ENCODE measurements at regions not wholly inside any gene's neighbourhood (a gene's known extent, or its start where the extent isn't known, plus 50 kb on each side); places are given as distances from the start of the nearest gene placed in this dataset.
"Not testable (repeated sequence)": the region's sequence is repeated elsewhere in the genome, so short reads cannot be mapped to it uniquely, and the experiment has no call there.

DNA sequence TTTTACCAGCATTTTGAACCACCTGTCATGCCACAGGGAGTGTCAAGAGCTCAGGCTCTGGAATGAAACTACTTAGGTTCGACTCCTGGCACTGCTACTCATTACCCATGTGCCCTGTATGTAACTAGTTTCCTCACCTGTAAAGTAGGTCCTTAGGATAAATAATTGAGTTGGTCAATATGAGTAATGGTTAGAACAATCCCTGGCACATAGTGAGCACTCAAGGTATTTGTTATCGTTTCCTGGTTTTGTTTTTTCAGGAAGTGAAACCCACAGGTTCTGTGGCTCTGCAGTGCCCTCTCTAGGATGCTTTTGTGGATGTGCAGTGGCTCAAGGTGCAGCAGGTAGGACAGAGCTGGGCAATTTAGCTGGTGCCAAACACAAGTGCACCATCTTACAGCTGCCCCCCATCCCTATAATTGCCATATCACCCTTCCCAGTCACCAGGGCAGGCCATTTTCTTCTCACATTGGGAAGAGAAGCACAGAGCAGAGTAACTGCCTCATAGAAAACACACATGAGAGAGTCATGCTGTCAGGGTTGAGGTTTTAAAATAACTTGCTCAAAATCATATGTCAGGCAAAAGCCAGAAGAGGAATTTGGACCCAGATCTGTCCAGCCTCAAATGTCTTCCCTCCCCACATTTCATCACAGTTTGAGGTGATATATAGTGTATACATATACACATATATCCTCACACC, 297.5 kb downstream of the RPAP3 start:
- peak; percentile 12 for DNase-seq

DNA sequence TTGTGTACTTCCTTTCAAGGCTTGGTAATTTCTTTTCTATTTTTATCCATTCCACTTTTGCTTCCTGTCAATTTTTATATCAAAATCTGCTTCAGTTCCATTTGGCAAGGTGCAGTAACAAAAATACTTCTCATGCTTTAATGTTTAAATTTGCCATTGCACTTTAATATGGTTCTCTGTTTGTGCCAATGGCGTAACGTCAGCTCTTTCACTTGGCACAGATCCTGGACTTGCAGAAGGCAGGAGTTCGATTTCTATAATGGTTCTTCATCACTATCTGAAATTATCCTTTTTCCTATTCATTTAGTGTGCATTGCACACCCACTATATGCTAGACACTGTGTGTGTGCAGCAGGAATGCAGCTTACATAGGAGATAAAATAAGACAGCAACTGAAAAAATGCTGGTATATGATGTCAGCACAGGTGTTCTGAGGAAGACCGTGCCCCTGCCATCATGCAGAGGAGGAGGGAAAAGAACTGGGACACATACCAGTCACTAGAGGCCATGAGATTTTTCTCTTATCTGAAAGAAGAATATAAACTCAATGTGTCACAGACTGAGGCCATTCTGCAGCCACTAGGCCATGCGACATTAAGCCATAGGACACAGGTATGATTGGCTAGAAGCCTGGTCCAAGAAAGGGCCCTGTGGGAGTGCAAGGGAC, 298.2 kb downstream of the RPAP3 start:
- no peak for DNase-seq

DNA sequence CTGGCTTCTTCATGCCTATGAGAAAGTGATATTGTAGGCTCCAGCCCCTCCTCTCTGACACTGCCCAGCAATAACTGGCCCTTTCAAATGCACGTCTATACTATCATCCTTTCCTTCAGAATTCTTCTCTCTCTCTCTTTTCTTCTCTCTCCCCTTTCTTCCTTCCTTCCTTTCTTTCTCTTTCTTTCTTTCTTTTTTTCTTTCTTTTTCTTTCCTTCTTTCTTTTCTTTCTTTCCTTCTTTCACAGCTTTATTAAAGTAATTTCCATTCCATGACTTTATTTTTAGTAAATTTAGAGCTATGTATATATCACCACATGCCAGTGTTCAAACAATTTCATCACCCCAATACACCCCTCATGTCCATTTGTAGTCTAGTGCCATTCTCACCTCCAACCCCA, 302.1 kb downstream of the RPAP3 start:
- DNase-seq, result no peak

DNA sequence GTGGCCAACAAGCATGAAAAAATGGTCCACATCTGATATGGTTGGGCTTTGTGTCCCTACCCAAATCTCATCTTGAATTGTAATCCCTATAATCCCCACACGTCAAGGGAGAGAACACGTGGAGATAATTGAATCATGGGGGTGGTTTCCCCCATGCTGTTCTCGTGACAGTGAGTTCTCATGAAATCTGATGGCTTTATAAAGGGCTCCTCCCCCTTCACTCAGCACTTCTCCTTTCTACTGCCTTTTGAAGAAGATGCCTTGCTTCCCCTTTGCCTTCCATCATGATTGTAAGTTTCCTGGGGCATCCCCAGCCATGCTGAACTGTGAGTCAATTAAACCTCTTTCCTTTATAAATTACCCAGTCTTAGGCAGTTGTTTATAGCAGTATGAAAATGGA, 304.6 kb downstream of the RPAP3 start:
- not testable (repeated sequence) for DNase-seq

DNA sequence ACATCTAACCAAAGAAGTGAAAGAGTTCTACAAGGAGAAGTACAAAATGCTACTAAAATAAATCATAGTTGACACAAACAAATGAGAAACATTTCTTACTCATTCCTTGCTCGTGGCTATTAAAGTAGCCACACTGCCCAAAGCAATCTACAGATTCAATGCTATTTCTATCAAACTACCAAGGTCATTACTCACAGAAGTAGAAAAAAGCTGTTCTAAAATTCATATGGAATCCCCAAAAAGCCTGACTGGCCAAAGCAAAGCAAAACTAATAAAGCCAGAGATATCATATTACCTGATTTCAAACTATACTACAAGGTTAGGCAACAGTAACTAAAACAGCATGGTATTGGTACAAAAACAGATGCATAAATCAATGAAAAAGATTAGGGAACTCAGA, 305.6 kb downstream of the RPAP3 start:
- no peak for DNase-seq

DNA sequence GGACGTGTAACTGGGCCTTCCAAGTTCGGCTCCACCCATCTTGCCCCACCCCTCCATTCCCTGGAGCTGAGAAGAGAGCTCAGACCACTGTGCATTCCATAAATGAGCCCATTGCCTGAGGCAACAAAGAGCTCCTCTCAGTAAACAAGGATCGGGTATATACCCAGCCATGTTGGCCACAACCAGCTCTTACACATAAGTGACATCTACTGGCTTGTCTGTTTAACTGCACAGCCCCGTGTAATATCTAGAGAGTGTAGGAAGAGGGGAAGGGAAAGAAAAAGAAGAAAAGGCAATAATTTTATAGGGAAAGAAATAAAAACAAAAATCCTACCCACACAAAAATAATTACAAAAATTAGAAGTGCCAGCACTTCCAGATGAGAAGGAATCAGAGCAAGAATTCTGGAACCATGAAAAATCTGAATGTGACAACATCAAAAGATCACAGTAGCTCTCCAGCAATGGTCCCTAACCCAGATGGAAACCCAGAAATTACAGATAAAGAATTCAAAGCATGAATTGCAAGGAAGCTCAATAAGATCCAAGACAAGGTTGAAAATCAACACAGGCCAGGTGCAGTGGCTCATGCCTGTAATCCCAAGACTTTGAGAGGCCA, 308.1 kb downstream of the RPAP3 start:
- no peak for DNase-seq

DNA sequence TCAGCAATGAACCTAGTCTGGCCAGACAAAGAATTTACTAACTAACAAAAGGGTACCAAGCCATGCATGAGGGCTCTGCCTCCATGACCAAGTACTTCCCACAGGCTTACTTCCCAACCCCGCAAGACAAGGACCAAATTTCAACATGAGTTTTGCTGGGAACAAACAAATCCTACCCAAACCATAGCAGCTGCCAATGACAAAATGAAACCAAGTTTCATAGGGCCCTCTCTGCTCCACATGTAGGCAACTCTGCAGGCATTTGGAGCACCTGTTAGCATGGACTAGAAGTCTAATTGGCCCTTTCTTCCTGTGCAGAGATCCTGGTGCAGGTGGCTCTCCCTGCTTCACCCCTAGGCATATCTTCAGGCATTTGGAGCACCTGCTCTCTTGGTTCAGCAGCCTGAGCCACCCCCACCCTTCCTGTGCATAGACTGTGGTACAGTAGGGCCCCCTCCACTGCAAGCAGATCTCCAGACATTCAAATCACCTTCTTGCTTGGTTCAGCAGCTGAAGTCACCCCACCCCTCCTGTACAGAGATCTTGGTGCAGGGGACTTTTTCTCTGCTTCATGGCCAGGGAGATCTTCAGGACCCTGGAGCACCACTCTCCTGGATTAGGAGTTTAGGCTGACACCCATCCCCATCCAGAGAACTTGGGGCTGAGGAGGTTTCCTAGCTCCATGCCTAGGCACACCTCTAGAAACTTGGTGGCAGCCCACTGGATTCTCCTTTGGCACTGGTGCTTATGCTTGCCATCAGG, 308.7 kb downstream of the RPAP3 start:
- no peak for DNase-seq

DNA sequence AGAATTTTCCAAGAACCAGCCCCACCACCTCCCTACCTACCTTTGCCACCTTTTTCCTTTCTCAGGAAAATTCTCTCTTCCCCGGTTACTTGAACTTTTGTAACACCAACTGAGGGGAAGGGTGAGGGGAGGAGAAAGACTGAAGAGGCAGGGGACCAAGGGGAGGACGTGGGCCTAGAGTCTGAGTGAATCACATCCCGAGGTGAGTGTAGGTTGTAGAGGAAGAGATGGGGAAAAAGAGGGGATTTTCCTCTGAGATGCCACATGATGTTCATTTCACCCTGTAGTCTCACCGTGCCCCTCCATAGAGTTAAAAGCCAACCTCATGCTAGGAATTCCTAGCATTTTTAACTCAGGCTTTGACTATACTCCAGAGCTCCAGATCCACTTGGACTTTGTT, 311.8 kb downstream of the RPAP3 start:
- no peak for DNase-seq

DNA sequence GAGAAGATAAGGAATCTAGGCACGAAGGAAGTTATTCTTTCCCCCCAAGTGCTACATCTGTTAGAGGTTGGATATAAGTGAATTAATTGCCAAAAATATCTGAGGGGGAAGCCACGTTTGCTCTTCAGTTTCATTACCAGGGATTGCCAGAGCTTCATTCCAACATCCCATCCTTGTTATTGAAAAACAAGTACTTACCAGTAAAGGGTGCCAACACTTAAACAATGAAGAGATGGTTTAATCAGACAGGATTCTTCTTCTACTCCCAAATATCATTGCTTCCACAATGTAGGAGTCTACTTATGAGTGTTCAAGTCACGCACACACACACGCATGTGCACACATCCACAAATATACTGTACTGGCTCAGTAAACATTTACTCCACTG, 312.4 kb downstream of the RPAP3 start:
- no peak for DNase-seq

DNA sequence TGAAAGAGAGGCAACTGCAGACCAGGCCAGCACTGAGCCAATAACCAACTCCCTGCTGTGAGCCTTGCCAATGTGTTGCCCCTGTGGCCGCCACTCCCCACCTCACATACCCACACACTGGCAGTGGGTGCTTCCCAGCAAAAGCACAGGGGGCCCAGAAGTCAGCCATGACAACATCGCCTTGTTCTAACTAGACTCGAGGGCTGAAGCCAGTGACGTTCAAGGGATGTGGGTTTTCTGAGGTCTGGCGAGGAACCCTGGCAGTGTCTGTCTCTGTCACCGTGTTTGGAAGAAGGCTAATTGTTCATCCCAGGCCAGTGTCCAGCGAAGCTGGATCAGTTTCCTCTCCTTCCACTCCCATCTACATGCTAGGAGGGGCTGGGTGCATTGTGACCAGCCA, 311.8 kb upstream of the AMIGO2 start:
- no peak for DNase-seq

DNA sequence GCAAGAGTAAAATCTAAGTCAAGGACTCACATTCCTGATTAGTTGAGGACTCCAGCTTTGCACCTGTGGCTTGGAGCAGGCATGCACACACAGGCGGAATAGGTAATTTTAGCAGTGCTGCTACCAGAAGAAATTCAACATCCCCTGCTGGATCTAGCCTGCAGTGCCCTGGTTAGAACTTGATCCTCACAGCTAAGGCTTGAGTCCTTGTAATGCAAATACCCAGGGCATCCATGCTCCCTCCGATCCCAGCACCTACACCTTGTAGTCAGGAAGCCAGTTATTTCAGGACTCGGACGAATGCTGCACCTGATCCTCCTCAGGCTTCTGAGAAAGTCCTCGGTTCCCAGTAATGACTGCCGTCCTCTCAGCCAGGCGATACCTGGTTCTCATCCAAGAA, 309.0 kb upstream of the AMIGO2 start:
- no peak for DNase-seq

DNA sequence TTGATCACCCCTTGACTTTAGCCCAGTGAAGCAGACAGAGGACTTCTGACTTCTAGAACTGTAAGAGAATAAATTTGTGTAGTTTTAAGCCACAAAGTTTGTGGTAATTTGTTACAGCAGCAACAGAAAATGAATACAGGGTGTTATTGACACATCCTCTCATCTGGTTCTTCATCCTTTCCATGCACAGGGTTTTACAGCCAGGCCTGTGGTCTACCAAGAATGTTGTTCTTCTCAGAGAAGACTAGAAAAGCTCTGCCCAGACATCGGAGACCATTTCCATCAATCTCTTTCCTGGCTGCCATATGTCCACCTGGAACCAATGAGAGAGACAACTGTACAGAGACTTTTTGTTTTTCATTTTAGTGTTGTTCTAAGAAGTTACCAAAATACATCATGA, 308.2 kb upstream of the AMIGO2 start:
- DNase-seq, result no peak

DNA sequence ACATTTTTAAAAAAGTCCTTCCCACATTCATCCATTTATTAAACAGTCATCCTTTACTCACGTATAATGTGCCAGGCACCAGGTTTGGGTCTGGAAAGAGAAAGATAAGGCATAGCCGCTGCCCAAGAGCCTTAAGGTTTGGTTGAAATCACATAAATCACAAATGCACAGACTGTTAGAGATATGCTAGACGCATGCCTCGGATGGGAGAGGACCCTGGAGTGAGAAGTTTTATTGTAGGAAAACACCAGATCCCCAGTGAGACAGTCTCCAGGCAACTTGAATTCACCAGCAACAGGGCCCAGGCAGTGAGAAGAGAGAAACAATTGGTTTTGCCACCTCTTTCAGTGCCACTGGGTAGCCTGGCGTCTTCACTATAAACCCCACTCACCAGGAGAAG, 305.9 kb upstream of the AMIGO2 start:
- no peak for DNase-seq

DNA sequence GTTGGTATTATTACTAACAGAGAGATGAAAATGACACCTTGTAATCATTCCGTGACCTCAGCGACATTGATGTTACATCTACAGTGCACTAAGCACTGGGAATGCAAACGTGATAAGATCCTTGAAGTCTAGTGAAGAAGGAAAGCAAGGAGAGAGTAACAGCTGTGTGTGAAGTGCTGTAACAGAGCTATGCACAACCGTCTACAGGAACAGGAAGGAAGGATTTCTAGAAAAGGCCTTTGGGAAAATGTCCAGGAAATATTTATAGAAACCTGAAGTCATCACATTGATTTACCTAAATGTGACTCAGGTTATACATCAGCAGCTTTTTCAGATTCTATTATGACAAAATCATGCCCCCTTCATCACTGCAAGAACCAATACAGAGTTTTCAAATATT, 304.2 kb upstream of the AMIGO2 start:
- no peak for DNase-seq

DNA sequence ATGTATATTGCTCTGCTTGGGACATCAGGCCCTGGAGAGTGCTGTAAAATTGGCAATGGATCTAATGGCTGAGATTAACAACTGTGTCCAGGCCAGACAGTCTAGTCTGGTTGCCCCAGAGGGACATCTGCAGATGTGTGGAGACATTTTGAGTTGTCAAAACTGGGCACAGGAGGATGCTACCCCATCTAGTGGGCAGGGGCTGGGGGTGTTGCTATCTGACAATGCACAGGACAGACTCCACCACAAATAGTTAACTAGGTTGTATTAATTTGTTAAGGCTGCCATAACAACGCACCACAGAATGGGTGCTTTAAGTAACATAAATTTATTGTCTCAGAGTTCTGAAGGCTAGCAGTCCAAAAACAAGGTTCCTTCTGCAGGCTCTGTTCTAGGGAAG, 302.5 kb upstream of the AMIGO2 start:
- DNase-seq, result no peak

DNA sequence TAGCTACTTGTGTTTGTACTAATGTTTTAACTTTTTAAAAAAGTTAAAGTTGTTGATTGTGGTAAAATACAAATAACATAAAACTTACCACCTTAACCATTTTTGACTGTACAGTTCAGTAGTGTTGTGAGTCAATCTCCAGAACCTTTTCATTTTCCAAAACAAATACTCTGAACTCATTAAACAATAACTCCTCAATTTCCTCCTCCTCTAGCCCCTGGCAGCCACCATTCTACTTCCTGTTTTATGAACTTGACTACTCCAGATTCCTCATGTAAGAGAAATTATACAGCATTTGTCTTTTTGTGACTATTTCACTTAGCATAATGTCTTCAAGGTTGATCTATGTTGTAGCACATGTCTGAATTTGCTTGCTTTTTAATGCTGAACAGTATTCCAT, 299.1 kb upstream of the AMIGO2 start:
- DNase-seq, result no peak

DNA sequence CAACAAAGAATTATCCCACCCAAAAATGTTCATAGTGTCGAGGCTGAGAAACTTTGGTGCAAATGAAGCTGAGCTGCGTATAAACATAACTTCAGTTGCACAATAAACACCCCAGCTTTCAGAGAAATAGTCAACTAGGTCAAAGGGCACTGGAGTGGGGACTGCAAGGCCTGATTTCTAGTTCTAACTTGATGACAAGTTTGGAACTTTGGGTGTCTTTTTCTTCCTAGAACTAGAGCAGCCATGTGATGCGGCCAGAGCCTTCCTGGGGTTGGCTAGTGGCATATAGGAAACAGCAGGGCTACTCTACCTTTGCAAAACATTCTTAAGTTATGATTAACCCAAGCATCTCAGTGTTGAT, 298.4 kb upstream of the AMIGO2 start:
- no peak for DNase-seq

DNA sequence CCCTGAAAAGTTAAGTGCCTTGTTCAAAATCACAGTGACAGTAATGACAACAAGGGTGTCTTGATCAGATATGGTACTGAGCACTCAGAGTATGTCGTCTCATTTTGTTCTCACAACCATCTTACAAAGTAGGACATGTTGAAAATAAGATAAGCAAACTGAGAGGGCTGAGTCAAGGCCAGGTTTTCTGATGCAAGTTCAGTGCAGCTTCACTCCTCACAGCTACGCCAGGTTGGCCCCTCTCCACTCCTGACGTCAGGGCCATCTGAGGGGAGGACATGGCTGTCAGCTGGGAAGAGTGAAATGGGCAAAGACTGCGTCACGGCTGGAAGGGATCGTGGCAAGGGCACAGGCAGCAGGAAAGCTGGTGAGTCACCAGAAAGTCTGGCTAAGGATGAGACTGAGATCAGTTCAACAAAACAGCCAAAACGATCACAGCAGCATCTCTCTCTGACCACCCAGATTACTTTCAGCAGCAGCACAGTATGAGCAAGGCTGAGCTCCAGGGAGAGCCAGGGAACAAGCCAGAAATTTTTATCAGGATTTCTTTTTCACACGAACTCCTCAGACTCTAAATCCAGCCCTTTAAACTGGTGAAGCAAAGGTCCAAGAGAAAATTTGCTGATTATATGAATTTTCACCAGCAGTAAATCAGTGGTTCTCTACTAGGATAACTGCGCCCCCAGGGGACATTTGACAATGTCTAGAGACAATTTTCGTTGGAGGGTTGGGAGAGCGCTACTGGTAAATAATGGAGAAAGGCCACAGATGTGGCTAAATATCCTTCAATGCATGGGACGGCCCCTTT, 297.9 kb upstream of the AMIGO2 start:
- no peak for DNase-seq

DNA sequence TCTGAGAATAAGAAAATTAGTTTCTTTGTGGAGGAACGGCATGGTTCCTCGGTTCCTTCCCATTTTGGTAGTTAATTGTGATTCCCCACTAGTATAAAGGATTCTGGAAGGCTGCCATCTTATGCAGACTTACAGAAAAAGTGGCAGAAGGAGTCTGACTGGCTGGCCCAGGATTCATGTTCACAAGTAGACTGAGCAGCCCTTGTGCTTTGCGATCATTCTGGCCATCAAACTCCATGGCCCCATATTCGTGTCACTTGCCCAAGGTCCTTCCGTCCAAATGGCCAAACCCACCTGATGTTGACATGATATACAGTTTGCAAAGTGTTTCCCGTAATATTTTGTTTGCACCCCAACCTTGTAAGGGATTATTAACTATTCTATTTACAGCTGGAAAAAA, 297.2 kb upstream of the AMIGO2 start:
- no peak for DNase-seq

DNA sequence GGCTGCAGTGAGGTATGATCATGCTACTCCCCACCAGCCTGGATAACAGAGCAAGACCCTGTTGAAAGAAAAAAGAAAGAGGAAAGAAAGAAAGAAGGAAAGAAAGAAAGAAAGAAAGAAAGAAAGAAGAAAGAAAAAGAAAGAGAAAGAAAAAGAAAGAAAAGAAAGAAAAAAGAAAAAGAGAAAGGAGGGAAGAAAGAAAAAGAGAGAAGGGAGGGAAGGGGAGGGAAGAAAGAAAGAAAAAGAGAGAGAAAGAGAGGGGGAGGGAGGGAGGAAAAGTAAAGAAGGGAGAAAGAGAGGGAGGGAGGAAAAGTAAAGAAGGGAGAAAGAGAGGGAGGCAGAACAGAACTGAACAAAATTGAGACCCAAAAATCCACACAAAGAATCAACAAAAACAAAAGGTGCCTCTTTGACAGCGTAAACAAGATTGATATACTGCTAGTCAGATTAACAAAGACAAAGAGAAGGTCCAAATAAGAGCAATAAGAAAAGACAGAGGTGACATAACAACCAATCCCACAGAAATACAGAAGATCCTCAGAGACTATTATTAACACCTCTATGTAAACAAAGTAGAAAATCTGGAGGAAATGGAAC, 293.9 kb upstream of the AMIGO2 start:
- no peak for DNase-seq

DNA sequence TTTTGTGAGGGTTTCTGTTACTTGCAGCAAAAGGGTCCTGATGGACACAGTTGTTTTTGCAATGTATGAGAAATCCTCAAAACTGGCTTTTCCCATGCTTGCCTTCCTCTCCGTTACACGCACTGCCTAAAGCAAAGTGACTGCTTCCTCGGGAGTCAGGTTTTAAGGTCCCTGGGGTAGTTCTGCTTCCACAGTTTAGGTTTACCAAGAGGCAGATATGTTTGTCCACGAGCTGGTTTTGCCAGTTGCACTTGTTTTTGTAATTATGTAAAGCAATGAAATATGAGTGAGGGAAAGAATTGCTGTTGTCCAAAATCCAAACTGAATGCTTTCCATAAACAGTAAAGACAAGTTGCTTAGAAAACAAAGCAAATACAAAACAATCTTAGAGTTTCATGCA, 290.7 kb upstream of the AMIGO2 start:
- no peak for DNase-seq

DNA sequence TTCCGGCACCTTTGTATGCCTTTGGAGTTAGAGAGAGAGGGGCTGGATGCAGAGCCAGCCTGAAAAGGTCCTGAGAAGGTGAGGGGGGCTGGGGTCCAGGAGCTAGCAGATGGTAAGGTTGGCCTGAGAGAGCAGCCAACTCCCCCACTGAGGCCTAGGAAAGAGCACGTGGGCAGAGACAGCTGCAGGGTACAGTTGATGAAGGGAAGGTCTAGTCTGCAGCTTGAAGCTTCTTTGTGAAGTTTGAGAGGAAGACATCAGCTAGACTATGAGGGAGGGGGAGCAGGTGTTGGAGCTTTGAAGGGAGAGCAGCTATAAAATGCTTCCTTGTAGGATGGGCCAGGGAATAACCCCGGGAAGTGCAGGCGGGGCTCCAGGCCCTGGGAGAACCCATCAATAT, 289.3 kb upstream of the AMIGO2 start:
- no peak for DNase-seq
